Dedifferentiated amniotic fluid mesenchymal stem cell (primary cell): ENCODE measurements at regions not wholly inside any gene's neighbourhood (a gene's known extent, or its start where the extent isn't known, plus 50 kb on each side); places are given as distances from the start of the nearest gene placed in this dataset.

Experiments used
- DNase-seq: peaks from one replicate; pipeline ENCODE4 v3.0.0-alpha.2; 2016; ENCODE audit errors: extremely low spot score

- DNase-seq, result no peak
These were observed 268.7 kb downstream of the ALG10 start for GRCh38 chr12:34291001-34291400.

DNA sequence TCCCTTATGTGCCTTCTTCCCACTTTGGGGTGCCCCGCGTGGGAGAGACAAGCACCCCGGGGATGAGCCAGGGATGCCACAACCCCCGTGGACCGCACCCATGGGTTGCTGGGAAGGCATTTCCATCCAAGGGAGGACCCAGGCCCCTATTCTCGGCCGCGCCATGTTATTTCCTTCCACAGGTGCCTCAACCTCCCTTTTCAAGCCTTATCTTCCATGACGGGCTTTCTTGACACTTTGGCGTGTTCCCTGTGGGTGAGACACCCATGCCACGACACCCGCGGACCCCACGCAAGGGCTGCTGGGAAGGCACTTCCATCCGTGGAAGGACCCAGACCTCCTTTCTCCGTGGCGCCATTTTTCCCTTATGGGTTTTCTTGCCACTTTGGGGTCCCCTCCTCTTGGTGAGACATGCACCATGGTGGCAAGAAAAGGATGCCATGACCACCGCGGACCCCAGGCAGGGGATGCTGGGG lies 269.2 kb downstream of the ALG10 start:
- no peak for DNase-seq

DNA sequence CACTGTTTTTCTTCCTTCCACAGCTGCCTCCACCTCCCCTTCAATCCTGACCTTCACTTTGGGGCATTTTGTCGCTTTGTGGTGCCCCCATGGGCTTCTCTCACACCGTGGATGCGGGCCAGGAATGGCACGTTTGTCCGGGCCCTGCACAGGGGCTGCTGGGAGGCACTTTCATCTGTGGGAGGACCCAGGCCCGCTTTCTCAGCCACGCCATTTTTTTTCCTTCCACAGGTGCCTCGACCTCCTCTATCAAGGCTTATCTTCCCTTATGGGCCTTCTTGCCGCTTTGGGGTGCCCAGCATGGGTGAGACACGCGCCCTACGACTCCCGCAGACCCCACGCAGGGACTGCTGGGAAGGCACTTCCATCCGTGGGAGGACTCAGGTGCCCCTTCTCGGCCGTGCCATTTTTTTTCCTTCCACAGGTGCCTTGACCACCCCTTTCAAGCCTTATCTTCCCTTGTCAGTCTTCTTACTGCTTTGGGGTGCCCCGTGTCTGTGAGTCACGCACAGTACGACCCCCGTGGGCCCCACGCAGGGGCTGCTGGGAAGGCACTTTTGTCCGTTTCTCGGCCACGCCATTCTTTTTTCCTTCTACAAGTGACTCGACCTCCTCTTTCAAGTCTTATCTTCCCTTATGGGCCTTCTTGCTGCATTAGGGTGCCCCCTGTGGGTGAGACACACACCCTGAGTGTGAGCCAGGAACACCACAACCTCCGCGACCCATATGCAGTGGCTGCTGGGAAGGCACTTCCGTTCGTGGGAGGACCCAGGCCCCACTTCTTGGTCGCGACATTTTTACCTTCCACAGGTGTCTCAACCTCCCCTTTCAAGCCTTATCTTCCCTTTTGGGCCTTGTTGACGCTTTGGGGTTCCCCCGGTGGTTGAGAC lies 270.7 kb downstream of the ALG10 start:
- no peak for DNase-seq

DNA sequence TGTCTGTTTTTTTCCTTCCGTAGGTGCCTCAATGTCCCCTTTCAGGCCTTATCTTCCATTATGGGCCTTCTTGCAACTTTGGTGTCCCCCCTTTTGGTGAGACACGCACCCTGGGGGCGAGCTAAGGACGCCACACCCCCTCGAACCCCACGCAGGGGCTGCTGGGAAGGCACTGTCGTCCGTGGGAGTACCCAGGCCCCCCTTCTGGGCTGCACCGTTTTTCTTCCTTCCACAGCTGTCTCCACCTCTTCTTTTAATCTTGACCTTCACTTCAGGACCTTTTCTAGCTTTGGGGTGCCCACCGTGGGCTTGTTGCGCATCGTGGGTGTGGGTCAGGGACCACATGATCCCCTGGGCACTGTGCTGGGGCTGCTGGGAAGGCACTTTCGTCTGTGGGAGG lies 271.8 kb downstream of the ALG10 start:
- no peak for DNase-seq

GRCh38 chr12:34294671-34295365 lies 272.5 kb downstream of the ALG10 start:
- DNase-seq, result no peak

DNA sequence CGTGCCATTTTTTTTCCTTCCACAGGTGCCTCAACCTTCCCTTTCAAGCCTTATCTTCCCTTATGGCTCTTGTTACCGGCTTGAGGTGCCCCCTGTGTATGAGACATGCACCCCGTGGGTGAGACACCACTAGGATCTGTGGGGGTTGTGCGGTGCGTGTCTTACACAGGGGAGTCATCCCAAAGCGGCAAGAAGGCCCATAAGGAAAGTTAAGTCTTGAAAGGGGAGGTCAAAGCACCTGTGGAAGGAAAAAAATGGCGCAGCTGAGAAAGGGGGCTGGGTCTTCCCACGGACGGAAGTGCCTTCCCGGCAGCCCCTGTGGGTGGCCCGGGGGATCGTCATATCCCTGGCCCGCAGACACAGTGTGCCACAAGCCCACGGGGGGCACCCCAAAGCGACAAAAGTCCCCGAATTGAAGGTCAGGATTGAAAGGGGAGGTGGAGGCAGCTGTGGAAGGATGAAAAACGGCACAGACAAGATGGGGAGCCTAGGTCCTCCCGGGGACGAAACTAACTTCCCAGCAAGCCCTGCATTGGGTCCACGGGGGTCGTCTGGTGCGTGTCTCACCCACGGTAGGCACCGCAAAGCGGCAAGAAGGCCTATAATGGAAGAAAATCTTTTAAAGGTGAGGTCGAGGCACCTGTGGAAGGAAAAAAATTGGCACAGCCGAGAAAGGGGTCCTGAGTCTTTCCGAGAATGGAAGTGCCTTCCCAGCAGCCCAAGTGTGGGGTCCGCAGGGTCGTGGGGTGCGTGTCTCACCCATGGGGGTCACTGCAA lies 273.3 kb downstream of the ALG10 start:
- no peak for DNase-seq

DNA sequence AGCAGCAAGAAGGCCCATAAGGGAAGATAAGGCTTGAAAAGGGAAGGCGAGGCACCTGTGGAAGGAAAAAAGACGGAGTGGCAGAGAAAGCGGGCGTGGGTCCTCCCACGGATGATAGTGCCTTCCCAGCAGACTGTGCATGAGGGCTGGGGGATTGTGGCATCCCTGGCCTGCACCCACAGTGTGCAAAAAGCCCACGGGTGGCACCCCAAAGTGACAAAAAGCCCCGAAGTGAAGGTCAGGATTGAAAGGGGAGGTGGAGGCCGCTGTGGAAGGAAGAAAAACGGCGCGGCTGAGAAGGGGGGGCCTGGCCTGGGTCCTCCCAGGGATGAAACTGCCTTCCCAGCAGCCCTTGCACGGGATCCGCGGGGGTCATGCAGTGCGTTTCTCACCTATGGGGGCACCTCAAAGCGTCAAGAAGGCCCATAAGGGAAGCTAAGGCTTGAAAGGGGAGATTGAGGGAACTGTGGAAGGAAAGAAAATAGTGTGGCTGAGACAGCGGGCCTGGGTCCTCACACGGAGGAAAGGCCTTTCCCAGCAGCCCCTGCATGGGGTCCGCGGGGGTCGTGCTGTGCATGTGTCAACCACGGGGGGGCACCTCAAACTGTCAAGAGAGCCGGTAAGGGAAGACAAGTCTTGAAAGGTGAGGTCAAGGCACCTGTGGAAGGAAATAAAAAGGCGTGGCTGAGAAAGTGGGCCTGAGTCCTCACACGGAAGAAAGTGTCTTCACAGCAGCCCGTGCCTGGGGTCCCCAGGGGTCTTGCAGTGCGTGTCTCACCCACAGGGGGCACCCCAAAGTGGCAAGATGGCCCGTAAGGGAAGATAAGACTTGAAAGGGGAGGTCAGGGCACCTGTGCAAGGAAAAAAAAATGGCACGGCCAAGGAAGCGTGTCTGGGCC lies 274.1 kb downstream of the ALG10 start:
- no peak for DNase-seq

DNA sequence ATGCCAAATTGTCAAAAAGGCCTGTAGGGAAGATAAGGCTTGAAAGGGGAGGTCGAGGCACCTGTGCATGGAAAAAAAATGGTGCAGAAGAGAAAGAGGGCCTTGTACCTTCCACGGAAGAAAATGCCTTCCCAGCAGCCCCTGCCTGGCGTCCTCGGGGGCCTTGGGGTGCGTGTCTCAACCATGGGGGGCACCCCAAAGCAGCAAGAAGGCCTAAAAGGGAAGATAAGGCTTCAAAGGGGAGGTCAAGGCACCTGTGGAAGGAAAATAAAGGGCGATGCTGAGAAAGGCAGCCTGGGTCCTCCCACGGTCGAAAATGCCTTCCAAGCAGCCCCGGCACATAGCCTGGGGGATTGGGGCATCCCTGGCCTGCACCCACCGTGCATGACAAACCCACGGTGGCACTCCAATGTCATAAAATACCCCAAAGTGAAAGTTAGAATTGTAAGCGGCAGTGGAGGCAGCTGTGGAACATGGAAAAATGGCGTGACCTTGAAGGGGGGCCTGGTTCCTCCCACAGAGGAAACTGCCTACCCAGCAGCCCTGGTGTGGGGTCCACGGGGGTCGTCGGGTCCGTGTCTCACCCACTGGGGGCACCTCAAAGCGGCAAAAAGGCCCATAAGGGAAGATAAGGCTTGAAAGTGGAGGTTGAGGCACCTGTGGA lies 275.0 kb downstream of the ALG10 start:
- DNase-seq, result no peak

- DNase-seq, result no peak
These were observed 275.5 kb downstream of the ALG10 start for GRCh38 chr12:34297790-34298164.

- DNase-seq, result no peak
These were observed 276.1 kb downstream of the ALG10 start for GRCh38 chr12:34298176-34298970.

DNA sequence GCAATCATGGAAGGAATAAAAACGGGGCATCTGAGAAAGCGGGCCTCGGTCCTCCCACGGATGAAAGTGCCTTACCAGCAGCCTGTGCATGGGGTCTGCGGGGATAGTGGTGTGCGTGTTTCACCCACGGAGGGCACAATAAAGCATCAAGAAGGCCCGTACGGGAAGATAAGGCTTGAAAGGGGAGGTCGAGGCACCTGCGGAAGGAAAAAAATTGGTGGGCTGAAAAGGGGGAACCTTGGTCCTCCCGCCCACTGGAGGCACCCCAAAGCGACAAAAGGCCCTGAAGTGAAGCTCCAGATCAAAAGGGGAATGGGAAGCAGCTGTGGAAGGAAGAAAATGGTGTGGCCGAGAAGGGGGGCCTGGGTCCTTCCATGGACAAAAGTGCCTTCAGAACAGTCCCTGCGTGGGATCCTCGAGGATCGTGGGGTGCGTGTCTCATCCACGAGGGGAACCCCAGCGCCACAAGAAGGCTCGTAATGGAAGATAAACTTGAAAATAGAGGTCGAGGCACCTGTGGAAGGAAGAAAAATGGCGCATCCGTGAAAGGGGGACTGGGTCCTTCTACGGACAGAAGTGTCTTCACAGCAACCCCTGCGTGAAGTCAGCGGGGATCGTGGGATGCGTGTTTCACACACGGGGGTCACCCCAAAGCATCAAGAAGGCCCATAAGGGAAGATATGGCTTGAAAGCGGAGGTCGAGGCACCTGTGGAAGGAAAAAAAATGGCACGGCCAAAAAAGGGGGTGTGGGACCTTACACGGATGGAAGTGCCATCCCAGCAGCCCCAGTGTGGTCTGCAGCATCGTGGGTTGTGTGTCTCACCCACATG lies 276.9 kb downstream of the ALG10 start:
- no peak for DNase-seq

DNA sequence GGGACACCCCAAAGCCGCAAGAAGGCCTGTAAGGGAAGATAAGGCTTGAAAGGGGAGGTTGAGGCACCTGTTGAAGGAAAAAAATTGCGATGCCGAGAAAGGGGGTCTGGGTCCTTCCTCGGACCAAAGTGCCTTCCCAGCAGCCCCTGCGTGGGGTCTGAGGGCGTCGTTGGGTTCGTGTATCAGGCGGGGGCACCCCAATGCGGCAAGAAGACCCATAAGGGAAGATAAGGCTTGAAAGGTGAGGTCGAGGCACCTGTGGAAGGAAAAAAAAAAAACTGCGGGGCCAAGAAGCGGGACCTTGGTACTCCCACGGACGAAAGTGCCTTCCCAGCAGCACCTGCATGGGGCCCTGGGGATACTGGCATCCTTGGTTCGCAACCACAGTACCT lies 277.5 kb downstream of the ALG10 start:
- DNase-seq, result no peak

- no peak for DNase-seq
These were observed 278.3 kb downstream of the ALG10 start for GRCh38 chr12:34300376-34301250.

- no peak for DNase-seq
These were observed 279.2 kb downstream of the ALG10 start for GRCh38 chr12:34301251-34302130.

- no peak for DNase-seq
These were observed 280.0 kb downstream of the ALG10 start for GRCh38 chr12:34302131-34302885.
